UCSD-AML1 (cell line): ENCODE measurements at regions not wholly inside any gene's neighbourhood (a gene's known extent, or its start where the extent isn't known, plus 50 kb on each side); places are given as distances from the start of the nearest gene placed in this dataset.
"Not testable (repeated sequence)": the region's sequence is repeated elsewhere in the genome, so short reads cannot be mapped to it uniquely, and the experiment has no call there.

Experiments
- DNase-seq: peaks from one replicate; lab custom pipeline; 2025; ENCODE audit not compliant: unreplicated experiment; lab: John Stamatoyannopoulos, UW

- not testable (repeated sequence) for DNase-seq
Observed at GRCh38 chr5:21484498-21484889, 1368.7 kb downstream of the CDH12 start.

GRCh38 chr5:21483790-21484497 lies 1369.2 kb downstream of the CDH12 start:
- not testable (repeated sequence) for DNase-seq

- DNase-seq: not testable (repeated sequence)
Observed at GRCh38 chr5:21482983-21483650, 1370.0 kb downstream of the CDH12 start.

- DNase-seq: not testable (repeated sequence)
Observed at GRCh38 chr5:21482522-21482921, 1370.6 kb downstream of the CDH12 start.

- DNase-seq: not testable (repeated sequence)
Observed at GRCh38 chr5:21481320-21482270, 1371.5 kb downstream of the CDH12 start.

GRCh38 chr5:21480054-21480453 lies 1373.1 kb downstream of the CDH12 start:
- DNase-seq: not testable (repeated sequence)

GRCh38 chr5:21473981-21474380 lies 1379.2 kb downstream of the CDH12 start:
- DNase-seq: not testable (repeated sequence)

- not testable (repeated sequence) for DNase-seq
Observed at GRCh38 chr5:21473436-21473835, 1379.7 kb downstream of the CDH12 start.

- DNase-seq: not testable (repeated sequence)
Observed at GRCh38 chr5:21471691-21472090, 1381.5 kb downstream of the CDH12 start.

- DNase-seq: peak; percentile 22
Observed at GRCh38 chr5:21469523-21470101, 1383.5 kb downstream of the CDH12 start.

GRCh38 chr5:21467544-21467943 lies 1385.6 kb downstream of the CDH12 start:
- DNase-seq: not testable (repeated sequence)

- DNase-seq: not testable (repeated sequence)
Observed at GRCh38 chr5:21459744-21460073, 1393.4 kb downstream of the CDH12 start.

- no peak for DNase-seq
Observed at GRCh38 chr5:21452449-21452848, 1400.7 kb downstream of the CDH12 start.

GRCh38 chr5:21432646-21433045 lies 1420.5 kb downstream of the CDH12 start:
- DNase-seq: no peak

GRCh38 chr5:21424907-21425306 lies 1428.2 kb downstream of the CDH12 start:
- DNase-seq: no peak

GRCh38 chr5:21419383-21419782 lies 1431.4 kb upstream of the CDH18 start:
- no peak for DNase-seq

GRCh38 chr5:21402089-21402488 lies 1414.1 kb upstream of the CDH18 start:
- DNase-seq: not testable (repeated sequence)

GRCh38 chr5:21398511-21398910 lies 1410.5 kb upstream of the CDH18 start:
- DNase-seq: no peak

GRCh38 chr5:21397693-21398092 lies 1409.7 kb upstream of the CDH18 start:
- no peak for DNase-seq

- no peak for DNase-seq
Observed at GRCh38 chr5:21391506-21391905, 1403.5 kb upstream of the CDH18 start.

GRCh38 chr5:21360754-21361153 lies 1372.8 kb upstream of the CDH18 start:
- not testable (repeated sequence) for DNase-seq
